Gastrocnemius medialis (tissue), 4 donors: ENCODE measurements at regions not wholly inside any gene's neighbourhood (a gene's known extent, or its start where the extent isn't known, plus 50 kb on each side); places are given as distances from the start of the nearest gene placed in this dataset.

Experiments
- ATAC-seq, 2 donors: fragments of 150-250 bp; one replicate each; pipeline ENCODE4 v1.9.1; 2016
- DNase-seq, 2 donors: peaks; one replicate each; pipeline ENCODE4 v3.0.0-alpha.2; 2019
- H3K27ac ChIP-seq, 4 donors: fragments of 200-600 bp; sonication (generic); 1 replicate in 1 of 4; 2 replicates in 3 of 4; pipeline ENCODE4 v1.5.1; 2016 to 2018; ENCODE audit warnings: mild to moderate bottlenecking in 2 of 4, moderate library complexity in 1 of 4
- H3K27me3 ChIP-seq, 3 donors: fragments of 200-600 bp; sonication (generic) in 2 of 3; 1 replicate in 1 of 3; 2 replicates in 2 of 3; pipeline versions ENCODE4 v1.5.1 to v1.6.0; 2016 to 2019; ENCODE audit warnings: mild to moderate bottlenecking in 1 of 3, moderate library complexity in 1 of 3
- H3K36me3 ChIP-seq, 2 donors: fragments of 200-600 bp; sonication (generic) in 1 of 2; one replicate each; pipeline ENCODE4 v1.5.1; 2017 to 2018
- H3K4me1 ChIP-seq, 2 donors: fragments of 200-600 bp; sonication (generic) in 1 of 2; one replicate each; pipeline ENCODE4 v1.5.1; 2016 to 2017; ENCODE audit warnings: mild to moderate bottlenecking in 2 of 2
- H3K4me3 ChIP-seq, 4 donors: fragments of 200-600 bp; sonication (generic) in 3 of 4; 1 replicate in 1 of 4; 2 replicates in 3 of 4; pipeline ENCODE4 v1.5.1; 2016 to 2019; ENCODE audit warnings: mild to moderate bottlenecking in 2 of 4
- H3K9me3 ChIP-seq, 3 donors: fragments of 200-600 bp; sonication (generic) in 2 of 3; 1 replicate in 1 of 3; 2 replicates in 2 of 3; pipeline ENCODE4 v1.5.1; 2016 to 2019
- POLR2A ChIP-seq, 2 donors: fragments of 450-650 bp; IDR thresholded peaks; one replicate each; pipeline ENCODE4 v1.6.1; 2017; ENCODE audit warnings: antibody characterized with exemption in 2 of 2, mild to moderate bottlenecking in 2 of 2, moderate library complexity in 2 of 2
- in situ Hi-C, 4 donors: fragments of 200-750 bp; cut with MboI; loops; one replicate each; pipeline versions ENCODE4 v1.15.0 to v1.8.0; 2017; ENCODE audit warnings: low sequenced_read_pairs in 4 of 4
- intact Hi-C: fragments of 100-400 bp; cut with DNase I; formaldehyde crosslinking; loops from one replicate; pipeline ENCODE4 v1.15.1; 2023; ENCODE audit warnings: low total_unique reads
- TF ChIP-seq, protein P1 (sequence below), 5 experiments: fragments of 450-650 bp in 3 of 5; fragments of 200-600 bp in 2 of 5; sonication (generic) in 2 of 5; IDR thresholded peaks in 4 of 5; conservative IDR thresholded peaks in 1 of 5; 1 replicate in 4 of 5; 2 replicates in 1 of 5; pipeline ENCODE4 v1.5.1; 2016 to 2019; ENCODE audit warnings: antibody characterized with exemption in 5 of 5, mild to moderate bottlenecking in 3 of 5, moderate library complexity in 3 of 5

DNA sequence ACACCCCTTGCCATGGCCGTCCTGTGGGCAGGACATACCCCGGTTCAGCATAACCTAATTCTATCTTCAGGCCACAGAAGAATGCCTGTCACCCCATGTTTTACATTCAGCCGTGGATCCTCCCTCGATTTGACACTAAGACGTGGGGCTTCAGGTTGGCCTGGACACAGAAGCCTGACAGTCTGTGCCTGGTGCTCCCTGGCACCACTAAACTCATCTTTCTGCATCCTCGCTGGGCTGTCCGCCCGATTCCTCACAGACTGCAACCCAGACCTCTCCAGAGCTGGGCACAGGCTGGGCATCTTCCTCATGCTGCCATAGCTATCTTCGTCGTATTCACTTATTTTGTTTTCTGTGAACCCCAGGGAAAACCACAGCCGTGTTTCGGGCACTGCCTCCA is 117.8 kb upstream of the IQSEC1 start:
- H3K9me3 ChIP-seq, result no peaks in the 10 kb centered on the region
- H3K4me3 ChIP-seq, result no peak overlapping the region
- no peaks in the 10 kb centered on the region for H3K27me3 ChIP-seq
- no peak overlapping the region for H3K27ac ChIP-seq
- TF ChIP-seq, protein P1, sequence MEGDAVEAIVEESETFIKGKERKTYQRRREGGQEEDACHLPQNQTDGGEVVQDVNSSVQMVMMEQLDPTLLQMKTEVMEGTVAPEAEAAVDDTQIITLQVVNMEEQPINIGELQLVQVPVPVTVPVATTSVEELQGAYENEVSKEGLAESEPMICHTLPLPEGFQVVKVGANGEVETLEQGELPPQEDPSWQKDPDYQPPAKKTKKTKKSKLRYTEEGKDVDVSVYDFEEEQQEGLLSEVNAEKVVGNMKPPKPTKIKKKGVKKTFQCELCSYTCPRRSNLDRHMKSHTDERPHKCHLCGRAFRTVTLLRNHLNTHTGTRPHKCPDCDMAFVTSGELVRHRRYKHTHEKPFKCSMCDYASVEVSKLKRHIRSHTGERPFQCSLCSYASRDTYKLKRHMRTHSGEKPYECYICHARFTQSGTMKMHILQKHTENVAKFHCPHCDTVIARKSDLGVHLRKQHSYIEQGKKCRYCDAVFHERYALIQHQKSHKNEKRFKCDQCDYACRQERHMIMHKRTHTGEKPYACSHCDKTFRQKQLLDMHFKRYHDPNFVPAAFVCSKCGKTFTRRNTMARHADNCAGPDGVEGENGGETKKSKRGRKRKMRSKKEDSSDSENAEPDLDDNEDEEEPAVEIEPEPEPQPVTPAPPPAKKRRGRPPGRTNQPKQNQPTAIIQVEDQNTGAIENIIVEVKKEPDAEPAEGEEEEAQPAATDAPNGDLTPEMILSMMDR (IDR thresholded peaks at IDR 0.05 in 4 of 5, conservative IDR thresholded peaks at IDR 0.05 in 1 of 5), result no peak
- TF ChIP-seq POLR2A (IDR thresholded peaks at IDR 0.05), result no peak
- H3K4me1 ChIP-seq, result peaks cover 0 to 6% of the 10 kb centered on the region in 2 donors
- DNase-seq (no peak), ATAC-seq (no peak)
- H3K36me3 ChIP-seq, result no peaks in the 10 kb centered on the region
- in situ Hi-C loops, result no loop called here
- intact Hi-C loops, result no loop called here

GRCh38 chr3:13190378-13190765 is 117.1 kb upstream of the IQSEC1 start:
- no peak for DNase-seq
- no peak overlapping the region for H3K27ac ChIP-seq
- no peaks in the 10 kb centered on the region for H3K36me3 ChIP-seq
- intact Hi-C loops, result no loop called here
- H3K9me3 ChIP-seq, result no peaks in the 10 kb centered on the region
- in situ Hi-C loops, result no loop called here
- H3K4me3 ChIP-seq, result no peak overlapping the region
- no peak for ATAC-seq
- H3K4me1 ChIP-seq, result peaks cover 0 to 6% of the 10 kb centered on the region in 2 donors
- no peak for TF ChIP-seq POLR2A (IDR thresholded peaks at IDR 0.05)
- TF ChIP-seq, protein P1 (IDR thresholded peaks at IDR 0.05 in 4 of 5, conservative IDR thresholded peaks at IDR 0.05 in 1 of 5), result no peak
- H3K27me3 ChIP-seq, result no peaks in the 10 kb centered on the region

- peak; percentile 40 to 65 for ATAC-seq
- Histone ChIP-seq H3K27ac (no peak overlapping the region), H3K4me3 (no peak overlapping the region), H3K27me3 (no peaks in the 10 kb centered on the region), H3K36me3 (no peaks in the 10 kb centered on the region), H3K9me3 (no peaks in the 10 kb centered on the region), H3K4me1 (peaks cover 0 to 6% of the 10 kb centered on the region in 2 donors)
- TF ChIP-seq, protein P1 (IDR thresholded peaks at IDR 0.05 in 4 of 5, conservative IDR thresholded peaks at IDR 0.05 in 1 of 5), result no peak
- no peak for TF ChIP-seq POLR2A (IDR thresholded peaks at IDR 0.05)
- intact Hi-C loops, result no loop called here
- in situ Hi-C loops, result no loop called here
- DNase-seq, result no peak
Measured at GRCh38 chr3:13189639-13190377, 116.6 kb upstream of the IQSEC1 start.

GRCh38 chr3:13188975-13189374 is 115.7 kb upstream of the IQSEC1 start:
- intact Hi-C loops (no loop called here), in situ Hi-C loops (no loop called here)
- Histone ChIP-seq H3K9me3 (no peaks in the 10 kb centered on the region), H3K4me3 (no peak overlapping the region), H3K27me3 (no peaks in the 10 kb centered on the region), H3K4me1 (peaks cover 0 to 6% of the 10 kb centered on the region in 2 donors), H3K27ac (no peak overlapping the region), H3K36me3 (no peaks in the 10 kb centered on the region)
- TF ChIP-seq, protein P1 (IDR thresholded peaks at IDR 0.05 in 4 of 5, conservative IDR thresholded peaks at IDR 0.05 in 1 of 5), result no peak
- TF ChIP-seq POLR2A (IDR thresholded peaks at IDR 0.05), result no peak
- no peak for ATAC-seq
- no peak for DNase-seq
